ENCODE measurements at regions not wholly inside any gene's neighbourhood (a gene's known extent, or its start where the extent isn't known, plus 50 kb on each side); places are given as distances from the start of the nearest gene placed in this dataset.

GRCh38 chr12:114757684-114758325, 73.8 kb upstream of the TBX3 start:
- H3K27me3 Mint-ChIP-seq (ENCODE audit: low read depth), result no peaks in the 10 kb centered on the region
- TF ChIP-seq CTCF (IDR thresholded peaks at IDR 0.05; ENCODE audit: unreplicated experiment), result no peak
- no peak for DNase-seq (ENCODE audit: low spot score in 2 of 2, unreplicated experiment in 2 of 2)
- H3K4me3 Mint-ChIP-seq, result no peak overlapping the region
- H3K4me1 Mint-ChIP-seq, result peaks cover 38% of the 10 kb centered on the region
- no peaks in the 10 kb centered on the region for H3K36me3 Mint-ChIP-seq
- H3K9me3 Mint-ChIP-seq, result no peaks in the 10 kb centered on the region
- peak overlapping the region; percentile 41 for H3K27ac Mint-ChIP-seq

GRCh38 chr12:114752217-114752616, 68.2 kb upstream of the TBX3 start:
- no peak for DNase-seq (ENCODE audit: low spot score in 2 of 2, unreplicated experiment in 2 of 2)
- peaks cover 62% of the 10 kb centered on the region for H3K4me1 Mint-ChIP-seq
- no peaks in the 10 kb centered on the region for H3K9me3 Mint-ChIP-seq
- peak overlapping the region; percentile 98 for H3K27ac Mint-ChIP-seq
- H3K36me3 Mint-ChIP-seq, result no peaks in the 10 kb centered on the region
- no peak for TF ChIP-seq CTCF (IDR thresholded peaks at IDR 0.05; ENCODE audit: unreplicated experiment)
- no peaks in the 10 kb centered on the region for H3K27me3 Mint-ChIP-seq (ENCODE audit: low read depth)
- no peak overlapping the region for H3K4me3 Mint-ChIP-seq

GRCh38 chr12:114751712-114752111, 67.7 kb upstream of the TBX3 start:
- no peaks in the 10 kb centered on the region for H3K36me3 Mint-ChIP-seq

GRCh38 chr12:114750917-114751316, 66.9 kb upstream of the TBX3 start:
- DNase-seq (ENCODE audit: low spot score in 2 of 2, unreplicated experiment in 2 of 2), result no peak
- Mint-ChIP-seq H3K9me3 (no peaks in the 10 kb centered on the region), H3K36me3 (no peaks in the 10 kb centered on the region), H3K27me3 (ENCODE audit: low read depth) (no peaks in the 10 kb centered on the region), H3K27ac (peak overlapping the region; percentile 98), H3K4me3 (peak overlapping the region; percentile 13), H3K4me1 (peaks cover 72% of the 10 kb centered on the region)
- no peak for TF ChIP-seq CTCF (IDR thresholded peaks at IDR 0.05; ENCODE audit: unreplicated experiment)

More at GRCh38 chr12:114751712-114752111, 67.7 kb upstream of the TBX3 start:
- Mint-ChIP-seq H3K4me1 (peaks cover 66% of the 10 kb centered on the region), H3K4me3 (no peak overlapping the region), H3K9me3 (no peaks in the 10 kb centered on the region), H3K27me3 (ENCODE audit: low read depth) (no peaks in the 10 kb centered on the region), H3K27ac (peak overlapping the region; percentile 98)
- no peak for DNase-seq (ENCODE audit: low spot score in 2 of 2, unreplicated experiment in 2 of 2)
- TF ChIP-seq CTCF (IDR thresholded peaks at IDR 0.05; ENCODE audit: unreplicated experiment), result no peak

GRCh38 chr12:114749065-114749464, 65.1 kb upstream of the TBX3 start:
- DNase-seq (ENCODE audit: low spot score in 2 of 2, unreplicated experiment in 2 of 2), result no peak
- Mint-ChIP-seq H3K36me3 (no peaks in the 10 kb centered on the region), H3K27me3 (ENCODE audit: low read depth) (no peaks in the 10 kb centered on the region), H3K4me1 (peaks cover 84% of the 10 kb centered on the region), H3K9me3 (no peaks in the 10 kb centered on the region), H3K4me3 (no peak overlapping the region), H3K27ac (peak overlapping the region; percentile 98)
- no peak for TF ChIP-seq CTCF (IDR thresholded peaks at IDR 0.05; ENCODE audit: unreplicated experiment)
